Hepatocyte (in vitro differentiated cells): ENCODE measurements at regions not wholly inside any gene's neighbourhood (a gene's known extent, or its start where the extent isn't known, plus 50 kb on each side); places are given as distances from the start of the nearest gene placed in this dataset.

Experiments used
- DNase-seq: peaks from one replicate; pipeline ENCODE4 v3.0.0-alpha.2; 2016; ENCODE audit warnings: low spot score
- H2AFZ ChIP-seq: fragments of 200-600 bp; sonication (generic); 2 replicates; pipeline ENCODE4 v1.6.0; 2016; ENCODE audit warnings: antibody characterized with exemption, mild to moderate bottlenecking
- H3K27ac ChIP-seq: fragments of 200-600 bp; sonication (generic); 2 replicates; pipeline ENCODE4 v1.5.1; 2016; ENCODE audit warnings: mild to moderate bottlenecking
- H3K27me3 ChIP-seq: fragments of 200-600 bp; sonication (generic); 2 replicates; pipeline ENCODE4 v1.6.1; 2016
- H3K36me3 ChIP-seq: fragments of 200-600 bp; sonication (generic); replicated peaks from 2 replicates; pipeline ENCODE4 v1.5.1; 2016; ENCODE audit warnings: low read depth; ENCODE audit not compliant: insufficient read depth
- H3K4me1 ChIP-seq: fragments of 200-600 bp; sonication (generic); 2 replicates; pipeline ENCODE4 v1.5.1; 2016; ENCODE audit warnings: mild to moderate bottlenecking, moderate library complexity; ENCODE audit not compliant: insufficient read depth
- H3K4me2 ChIP-seq: fragments of 200-600 bp; sonication (generic); 2 replicates; pipeline ENCODE4 v1.6.0; 2016
- H3K4me3 ChIP-seq: fragments of 200-600 bp; sonication (generic); 2 replicates; pipeline ENCODE4 v1.5.1; 2016; ENCODE audit warnings: mild to moderate bottlenecking
- H3K79me2 ChIP-seq: fragments of 200-600 bp; sonication (generic); 2 replicates; pipeline ENCODE4 v1.6.0; 2017; ENCODE audit warnings: mild to moderate bottlenecking
- H3K9me2 ChIP-seq: fragments of 200-600 bp; sonication (generic); replicated peaks from 2 replicates; pipeline ENCODE4 v1.6.0; 2017; ENCODE audit warnings: mild to moderate bottlenecking; ENCODE audit not compliant: insufficient read depth
- H3K9me3 ChIP-seq: fragments of 200-600 bp; sonication (generic); 2 replicates; pipeline ENCODE4 v1.5.1; 2016; ENCODE audit warnings: low read depth, mild to moderate bottlenecking
- H4K20me1 ChIP-seq: fragments of 200-600 bp; sonication (generic); 2 replicates; pipeline ENCODE4 v1.6.0; 2016; ENCODE audit warnings: mild to moderate bottlenecking; ENCODE audit not compliant: insufficient read depth, poor library complexity, severe bottlenecking
- EZH2 ChIP-seq: fragments of 200-600 bp; sonication (generic); IDR thresholded peaks from 2 replicates; pipeline ENCODE4 v1.6.1; 2016; ENCODE audit warnings: antibody characterized with exemption, mild to moderate bottlenecking, borderline replicate concordance
- EZH2phosphoT487 ChIP-seq: fragments of 200-600 bp; sonication (generic); IDR thresholded peaks from one replicate; pipeline ENCODE4 v1.6.1; 2018; ENCODE audit warnings: antibody characterized with exemption, mild to moderate bottlenecking, low read depth, moderate library complexity; ENCODE audit not compliant: unreplicated experiment, severe bottlenecking
- WGBS: methylation state at CpG from one replicate; pipeline ENCODE4 v1.1.6; 2016; ENCODE audit warnings: low lambda C conversion rate; ENCODE audit errors: missing lambda C conversion rate; 5-methylcytosine and 5-hydroxymethylcytosine counted together
- TF ChIP-seq, protein P1 (sequence below): fragments of 200-600 bp; sonication (generic); IDR thresholded peaks from 2 replicates; pipeline ENCODE4 v1.5.1; 2016; ENCODE audit warnings: antibody characterized with exemption, mild to moderate bottlenecking; ENCODE audit not compliant: poor library complexity

DNA sequence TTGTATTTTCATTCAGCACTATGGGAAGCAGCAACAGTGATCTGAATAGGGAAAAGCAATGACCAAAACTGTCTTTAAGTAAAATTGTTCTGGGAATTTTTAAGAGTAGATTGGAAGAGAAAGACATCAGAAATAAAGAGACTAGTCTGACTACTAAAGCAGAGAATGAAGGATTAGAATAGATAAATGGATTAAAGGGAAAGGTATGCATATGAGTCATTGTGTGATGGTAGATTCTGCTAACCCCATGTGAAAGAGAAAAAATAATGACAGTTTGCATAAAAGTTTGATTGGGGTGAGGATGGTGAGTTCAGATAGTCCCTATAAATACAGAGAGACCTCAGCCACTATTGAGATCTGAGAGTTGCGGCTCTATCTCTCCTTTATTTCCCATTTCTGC lies 139.6 kb upstream of the DCC start:
- Histone ChIP-seq H3K9me2 (no peaks in the 10 kb centered on the region), H3K27me3 (no peaks in the 10 kb centered on the region), H4K20me1 (no peaks in the 10 kb centered on the region), H3K4me1 (no peaks in the 10 kb centered on the region), H3K9me3 (no peaks in the 10 kb centered on the region), H3K4me3 (no peak overlapping the region), H2AFZ (no peak overlapping the region), H3K36me3 (no peaks in the 10 kb centered on the region), H3K4me2 (no peak overlapping the region), H3K27ac (no peak overlapping the region), H3K79me2 (no peaks in the 10 kb centered on the region)
- TF ChIP-seq, protein P1, sequence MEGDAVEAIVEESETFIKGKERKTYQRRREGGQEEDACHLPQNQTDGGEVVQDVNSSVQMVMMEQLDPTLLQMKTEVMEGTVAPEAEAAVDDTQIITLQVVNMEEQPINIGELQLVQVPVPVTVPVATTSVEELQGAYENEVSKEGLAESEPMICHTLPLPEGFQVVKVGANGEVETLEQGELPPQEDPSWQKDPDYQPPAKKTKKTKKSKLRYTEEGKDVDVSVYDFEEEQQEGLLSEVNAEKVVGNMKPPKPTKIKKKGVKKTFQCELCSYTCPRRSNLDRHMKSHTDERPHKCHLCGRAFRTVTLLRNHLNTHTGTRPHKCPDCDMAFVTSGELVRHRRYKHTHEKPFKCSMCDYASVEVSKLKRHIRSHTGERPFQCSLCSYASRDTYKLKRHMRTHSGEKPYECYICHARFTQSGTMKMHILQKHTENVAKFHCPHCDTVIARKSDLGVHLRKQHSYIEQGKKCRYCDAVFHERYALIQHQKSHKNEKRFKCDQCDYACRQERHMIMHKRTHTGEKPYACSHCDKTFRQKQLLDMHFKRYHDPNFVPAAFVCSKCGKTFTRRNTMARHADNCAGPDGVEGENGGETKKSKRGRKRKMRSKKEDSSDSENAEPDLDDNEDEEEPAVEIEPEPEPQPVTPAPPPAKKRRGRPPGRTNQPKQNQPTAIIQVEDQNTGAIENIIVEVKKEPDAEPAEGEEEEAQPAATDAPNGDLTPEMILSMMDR = no peak
- TF ChIP-seq EZH2phosphoT487 = no peak
- TF ChIP-seq EZH2 = no peak
- 95% methylated on average over 1 of the region's 1 CpG for WGBS
- DNase-seq = no peak

DNA sequence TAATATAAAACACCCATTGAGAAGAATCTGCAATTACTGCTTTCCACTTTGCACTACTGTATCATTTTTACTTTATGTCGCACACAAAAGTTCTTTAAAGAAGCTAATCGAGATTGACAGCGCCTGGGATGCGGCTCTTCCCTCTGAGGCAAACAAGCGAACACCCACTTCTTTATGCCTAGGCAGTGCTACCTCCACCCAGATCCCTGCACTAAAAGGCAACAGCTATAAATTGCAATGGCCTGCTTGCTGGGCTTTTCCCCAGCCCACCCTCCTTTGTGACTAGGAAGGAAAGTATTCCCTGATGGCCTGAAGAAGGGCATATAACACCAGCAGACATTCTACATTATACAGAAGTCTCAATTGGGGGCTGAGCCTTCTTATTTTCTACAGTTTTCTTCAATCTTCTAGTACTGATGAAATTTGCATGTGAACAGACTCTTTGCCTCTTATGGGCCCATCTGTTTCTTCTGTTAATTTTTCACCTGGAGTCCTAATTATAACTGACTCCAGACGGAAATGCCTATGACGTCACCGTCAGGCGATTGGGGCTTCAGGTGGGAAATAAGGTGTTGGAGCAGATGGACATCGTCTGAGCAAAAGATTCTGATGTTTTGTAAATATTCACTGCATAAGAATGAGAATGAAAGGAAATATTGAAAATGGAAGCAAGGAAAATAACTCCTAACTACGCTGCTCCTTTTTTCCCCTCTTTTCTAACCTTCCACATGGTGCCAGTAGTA lies 138.9 kb upstream of the DCC start:
- Histone ChIP-seq H3K9me2 (no peaks in the 10 kb centered on the region), H3K9me3 (no peaks in the 10 kb centered on the region), H3K27ac (no peak overlapping the region), H2AFZ (no peak overlapping the region), H4K20me1 (no peaks in the 10 kb centered on the region), H3K79me2 (no peaks in the 10 kb centered on the region), H3K4me3 (no peak overlapping the region), H3K27me3 (no peaks in the 10 kb centered on the region), H3K4me1 (no peaks in the 10 kb centered on the region), H3K36me3 (no peaks in the 10 kb centered on the region), H3K4me2 (no peak overlapping the region)
- TF ChIP-seq EZH2phosphoT487 (no peak), EZH2 (no peak)
- TF ChIP-seq, protein P1 = no peak
- WGBS = 89% methylated on average over 11 of the region's 11 CpGs
- no peak for DNase-seq

- Histone ChIP-seq H2AFZ (no peak overlapping the region), H3K4me3 (no peak overlapping the region), H3K4me1 (peaks cover 3% of the 10 kb centered on the region), H3K9me3 (no peaks in the 10 kb centered on the region), H4K20me1 (no peaks in the 10 kb centered on the region), H3K9me2 (no peaks in the 10 kb centered on the region), H3K27ac (no peak overlapping the region), H3K36me3 (no peaks in the 10 kb centered on the region), H3K4me2 (no peak overlapping the region), H3K27me3 (no peaks in the 10 kb centered on the region), H3K79me2 (no peaks in the 10 kb centered on the region)
- no peak for DNase-seq
- TF ChIP-seq EZH2phosphoT487 (no peak), EZH2 (no peak)
- TF ChIP-seq, protein P1 = no peak
- 92% methylated on average over 3 of the region's 3 CpGs for WGBS
Observed at GRCh38 chr18:52208646-52209045, 131.4 kb upstream of the DCC start.
